ENCODE measurements at regions not wholly inside any gene's neighbourhood (a gene's known extent, or its start where the extent isn't known, plus 50 kb on each side); places are given as distances from the start of the nearest gene placed in this dataset.

GRCh38 chr2:7880566-7880965 is 801.3 kb upstream of the ID2 start:
- WGBS, 2 donors = 51 to 58% methylated on average over 2 of the region's 2 CpGs
- ATAC-seq = peak in 1 of 4 donors; percentile 33
- no peak overlapping the region for H3K4me3 ChIP-seq
- TF ChIP-seq CTCF (IDR thresholded peaks at IDR 0.05) = no peak
- no peaks in the 10 kb centered on the region for H3K27me3 ChIP-seq
- intact Hi-C loops (cut with DNase I) = no loop called here
- DNase-seq = no peak
- H3K9me3 ChIP-seq = no peaks in the 10 kb centered on the region
- no peak for FAIRE-seq
- no peaks in the 10 kb centered on the region for H3K4me1 ChIP-seq
- peak overlapping the region in 1 of 4 donors; percentile 39 for H3K27ac ChIP-seq
- H3K36me3 ChIP-seq = no peaks in the 10 kb centered on the region

- ATAC-seq (peak in 3 of 4 donors; percentile 32 to 75 (median 44)), DNase-seq (no peak), FAIRE-seq (no peak)
- Histone ChIP-seq H3K4me1 (no peaks in the 10 kb centered on the region), H3K9me3 (no peaks in the 10 kb centered on the region), H3K4me3 (no peak overlapping the region), H3K27ac (peak overlapping the region in 2 of 4 donors; percentile 12 to 39), H3K27me3 (no peaks in the 10 kb centered on the region), H3K36me3 (no peaks in the 10 kb centered on the region)
- intact Hi-C loops (cut with DNase I) = no loop called here
- 34 to 36% methylated on average over 5 of the region's 5 CpGs for WGBS, 2 donors
- no peak for TF ChIP-seq CTCF (IDR thresholded peaks at IDR 0.05)
Measured at GRCh38 chr2:7881063-7881462, 800.8 kb upstream of the ID2 start.

- Histone ChIP-seq H3K4me3 (no peak overlapping the region), H3K4me1 (no peaks in the 10 kb centered on the region), H3K9me3 (no peaks in the 10 kb centered on the region), H3K36me3 (no peaks in the 10 kb centered on the region), H3K27me3 (no peaks in the 10 kb centered on the region), H3K27ac (peak overlapping the region in 2 of 4 donors; percentile 12 to 39)
- ATAC-seq (no peak), DNase-seq (no peak), FAIRE-seq (no peak)
- intact Hi-C loops (cut with DNase I) = no loop called here
- TF ChIP-seq CTCF (IDR thresholded peaks at IDR 0.05) = no peak
- WGBS, 2 donors = 71 to 77% methylated on average over 4 of the region's 4 CpGs
Measured at GRCh38 chr2:7881466-7881865, 800.4 kb upstream of the ID2 start.

- no peaks in the 10 kb centered on the region for H3K4me1 ChIP-seq
- FAIRE-seq = no peak
- no peak overlapping the region for H3K27ac ChIP-seq
- no peaks in the 10 kb centered on the region for H3K27me3 ChIP-seq
- no peaks in the 10 kb centered on the region for H3K36me3 ChIP-seq
- no peaks in the 10 kb centered on the region for H3K9me3 ChIP-seq
- DNase-seq = no peak
- H3K4me3 ChIP-seq = no peak overlapping the region
- TF ChIP-seq CTCF (IDR thresholded peaks at IDR 0.05) = no peak
- intact Hi-C loops (cut with DNase I) = no loop called here
- no peak for ATAC-seq
Measured at GRCh38 chr2:7882296-7882695, 799.6 kb upstream of the ID2 start.

GRCh38 chr2:7884338-7884737 is 797.5 kb upstream of the ID2 start:
- Histone ChIP-seq H3K27me3 (no peaks in the 10 kb centered on the region), H3K4me3 (no peak overlapping the region), H3K4me1 (no peaks in the 10 kb centered on the region), H3K36me3 (no peaks in the 10 kb centered on the region), H3K9me3 (no peaks in the 10 kb centered on the region), H3K27ac (no peak overlapping the region)
- DNase-seq (no peak), ATAC-seq (no peak), FAIRE-seq (no peak)
- intact Hi-C loops (cut with DNase I) = no loop called here
- WGBS, 2 donors = 74 to 86% methylated on average over 4 of the region's 4 CpGs
- TF ChIP-seq CTCF (IDR thresholded peaks at IDR 0.05) = no peak
